Upper lobe of left lung (tissue), 4 donors: ENCODE measurements at regions not wholly inside any gene's neighbourhood (a gene's known extent, or its start where the extent isn't known, plus 50 kb on each side); places are given as distances from the start of the nearest gene placed in this dataset.

ENCODE experiments used
- EP300 ChIP-seq, 4 donors: sonication (generic); formaldehyde crosslinking; IDR thresholded peaks; one replicate each; pipeline ENCODE4 v1.5.1; 2017; ENCODE audit warnings: antibody characterized with exemption in 4 of 4, control low read depth in 2 of 4
- POLR2A ChIP-seq, 4 donors: fragments of 450-650 bp; IDR thresholded peaks; one replicate each; pipeline ENCODE4 v1.5.1; 2016 to 2017; ENCODE audit warnings: antibody characterized with exemption in 4 of 4, mild to moderate bottlenecking in 2 of 4
- POLR2AphosphoS5 ChIP-seq, 2 donors: sonication (generic); formaldehyde crosslinking; IDR thresholded peaks; one replicate each; pipeline ENCODE4 v1.5.1; 2017; ENCODE audit warnings: antibody characterized with exemption in 2 of 2
- TF ChIP-seq, protein P1 (sequence below), 6 experiments: fragments of 450-650 bp in 4 of 6; fragments of 200-600 bp in 2 of 6; sonication (generic) in 2 of 6; IDR thresholded peaks; one replicate each; pipeline ENCODE4 v1.5.1; 2016 to 2019; ENCODE audit warnings: antibody characterized with exemption in 6 of 6

DNA sequence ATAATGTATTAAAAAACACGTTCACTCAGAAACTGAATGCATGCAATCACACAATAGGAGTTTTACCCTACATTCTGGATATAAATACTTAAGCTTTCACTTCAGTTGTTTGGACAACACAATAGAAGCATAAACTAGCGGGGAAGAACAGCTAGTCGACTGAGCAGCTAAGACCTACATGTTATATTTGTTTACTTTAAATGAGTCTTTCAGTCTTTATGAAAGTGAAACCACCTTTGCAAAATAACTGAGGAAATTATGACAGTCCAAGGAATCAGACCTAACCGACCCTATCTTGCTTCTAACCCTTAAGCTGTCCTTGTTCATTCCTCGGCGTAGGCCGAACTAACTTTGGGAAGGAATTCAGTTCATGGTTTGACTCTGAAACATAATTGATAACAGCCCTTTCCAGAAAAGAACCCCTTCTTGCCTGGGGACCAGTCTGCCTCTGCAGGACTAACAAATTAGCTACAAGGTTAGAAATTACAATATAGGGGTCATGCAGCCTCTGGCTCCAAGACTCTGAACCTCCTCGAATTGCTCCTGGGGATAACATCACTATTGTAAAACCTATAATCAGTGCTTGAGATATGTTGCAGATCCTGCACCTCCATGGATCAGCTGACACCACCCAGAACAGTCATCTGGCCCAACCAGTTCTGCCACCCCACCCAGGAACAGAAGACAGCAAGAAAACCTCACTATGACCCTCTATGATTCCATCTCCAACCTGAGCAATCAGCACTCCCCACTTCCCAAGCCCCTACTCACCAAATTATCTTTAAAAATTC lies 185.1 kb upstream of the KLF6 start:
- TF ChIP-seq, protein P1, sequence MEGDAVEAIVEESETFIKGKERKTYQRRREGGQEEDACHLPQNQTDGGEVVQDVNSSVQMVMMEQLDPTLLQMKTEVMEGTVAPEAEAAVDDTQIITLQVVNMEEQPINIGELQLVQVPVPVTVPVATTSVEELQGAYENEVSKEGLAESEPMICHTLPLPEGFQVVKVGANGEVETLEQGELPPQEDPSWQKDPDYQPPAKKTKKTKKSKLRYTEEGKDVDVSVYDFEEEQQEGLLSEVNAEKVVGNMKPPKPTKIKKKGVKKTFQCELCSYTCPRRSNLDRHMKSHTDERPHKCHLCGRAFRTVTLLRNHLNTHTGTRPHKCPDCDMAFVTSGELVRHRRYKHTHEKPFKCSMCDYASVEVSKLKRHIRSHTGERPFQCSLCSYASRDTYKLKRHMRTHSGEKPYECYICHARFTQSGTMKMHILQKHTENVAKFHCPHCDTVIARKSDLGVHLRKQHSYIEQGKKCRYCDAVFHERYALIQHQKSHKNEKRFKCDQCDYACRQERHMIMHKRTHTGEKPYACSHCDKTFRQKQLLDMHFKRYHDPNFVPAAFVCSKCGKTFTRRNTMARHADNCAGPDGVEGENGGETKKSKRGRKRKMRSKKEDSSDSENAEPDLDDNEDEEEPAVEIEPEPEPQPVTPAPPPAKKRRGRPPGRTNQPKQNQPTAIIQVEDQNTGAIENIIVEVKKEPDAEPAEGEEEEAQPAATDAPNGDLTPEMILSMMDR (IDR thresholded peaks at IDR 0.05) = no peak
- TF ChIP-seq POLR2A (IDR thresholded peaks at IDR 0.05) = no peak
- no peak for TF ChIP-seq EP300 (IDR thresholded peaks at IDR 0.05)
- TF ChIP-seq POLR2AphosphoS5 (IDR thresholded peaks at IDR 0.05) = no peak
